ENCODE measurements at regions not wholly inside any gene's neighbourhood (a gene's known extent, or its start where the extent isn't known, plus 50 kb on each side); places are given as distances from the start of the nearest gene placed in this dataset.

DNA sequence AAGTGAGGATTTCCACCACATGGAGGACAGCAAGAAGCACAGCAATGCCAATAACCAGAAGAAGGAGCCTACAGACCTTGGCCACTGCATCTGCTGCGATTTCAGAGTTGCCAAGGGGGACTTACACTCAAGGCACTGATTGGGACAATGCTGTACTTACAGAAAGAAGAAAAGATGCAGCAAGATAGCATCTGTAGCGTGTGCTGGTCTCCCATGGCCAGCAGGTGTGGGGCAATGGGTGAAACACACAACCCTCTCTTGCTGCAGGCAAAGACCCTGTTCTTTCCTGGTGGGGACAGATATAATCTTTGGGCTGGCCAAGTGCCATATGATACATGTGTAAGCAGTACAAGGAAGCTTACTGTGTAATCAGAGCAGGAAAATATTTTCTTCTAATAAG is 85.4 kb upstream of the GPR45 start:
- TF ChIP-seq CTCF (IDR thresholded peaks at IDR 0.05) (no peak), EP300 (IDR thresholded peaks at IDR 0.05; ENCODE audit: low read depth) (no peak)

Data from transverse colon (tissue), 3 donors.